ENCODE measurements at regions not wholly inside any gene's neighbourhood (a gene's known extent, or its start where the extent isn't known, plus 50 kb on each side); places are given as distances from the start of the nearest gene placed in this dataset.

GRCh38 chr1:164466429-164466828 is 92.6 kb upstream of the PBX1 start:
- H3K4me3 ChIP-seq: no peak overlapping the region
- intact Hi-C loops (cut with DNase I; ENCODE audit: low total_unique reads): no loop called here
- TF ChIP-seq CTCF (IDR thresholded peaks at IDR 0.05) (no peak), POLR2A (IDR thresholded peaks at IDR 0.05) (no peak)
- no peak for DNase-seq
- H3K36me3 ChIP-seq (ENCODE audit: low read depth, missing control alignments): no peaks in the 10 kb centered on the region
- H3K4me1 ChIP-seq: no peaks in the 10 kb centered on the region
- H3K27ac ChIP-seq: no peak overlapping the region
- no peaks in the 10 kb centered on the region for H3K9me3 ChIP-seq
- no peaks in the 10 kb centered on the region for H3K27me3 ChIP-seq
- WGBS, 2 donors: 92 to 93% methylated on average over 5 of the region's 5 CpGs

- TF ChIP-seq POLR2A (IDR thresholded peaks at IDR 0.05) (no peak), CTCF (IDR thresholded peaks at IDR 0.05) (no peak)
- Histone ChIP-seq H3K4me3 (no peak overlapping the region), H3K9me3 (no peaks in the 10 kb centered on the region), H3K27me3 (no peaks in the 10 kb centered on the region), H3K36me3 (ENCODE audit: low read depth, missing control alignments) (no peaks in the 10 kb centered on the region), H3K4me1 (no peaks in the 10 kb centered on the region), H3K27ac (no peak overlapping the region)
- intact Hi-C loops (cut with DNase I; ENCODE audit: low total_unique reads): no loop called here
- no peak for DNase-seq
- WGBS, 2 donors: 73 to 76% methylated on average over 5 of the region's 5 CpGs
These were observed 88.0 kb upstream of the PBX1 start for GRCh38 chr1:164470996-164471395.

GRCh38 chr1:164472841-164473240 is 86.1 kb upstream of the PBX1 start:
- intact Hi-C loops (cut with DNase I; ENCODE audit: low total_unique reads): no loop called here
- Histone ChIP-seq H3K27me3 (no peaks in the 10 kb centered on the region), H3K36me3 (ENCODE audit: low read depth, missing control alignments) (no peaks in the 10 kb centered on the region), H3K9me3 (no peaks in the 10 kb centered on the region), H3K4me3 (no peak overlapping the region), H3K4me1 (no peaks in the 10 kb centered on the region), H3K27ac (no peak overlapping the region)
- TF ChIP-seq POLR2A (IDR thresholded peaks at IDR 0.05): no peak
- no peak for DNase-seq
- 87 to 88% methylated on average over 1 of the region's 1 CpG for WGBS, 2 donors

- TF ChIP-seq POLR2A (IDR thresholded peaks at IDR 0.05) (no peak), CTCF (IDR thresholded peaks at IDR 0.05) (no peak)
- H3K36me3 ChIP-seq (ENCODE audit: low read depth, missing control alignments): no peaks in the 10 kb centered on the region
- WGBS, 2 donors: 69 to 75% methylated on average over 3 of the region's 3 CpGs
- DNase-seq: no peak
- H3K4me1 ChIP-seq: no peaks in the 10 kb centered on the region
- no peak overlapping the region for H3K4me3 ChIP-seq
- intact Hi-C loops (cut with DNase I; ENCODE audit: low total_unique reads): no loop called here
- no peak overlapping the region for H3K27ac ChIP-seq
- no peaks in the 10 kb centered on the region for H3K27me3 ChIP-seq
- H3K9me3 ChIP-seq: no peaks in the 10 kb centered on the region
These were observed 85.4 kb upstream of the PBX1 start for GRCh38 chr1:164473544-164473943.

- Histone ChIP-seq H3K9me3 (no peaks in the 10 kb centered on the region), H3K27me3 (no peaks in the 10 kb centered on the region), H3K27ac (no peak overlapping the region), H3K4me1 (no peaks in the 10 kb centered on the region), H3K4me3 (no peak overlapping the region), H3K36me3 (ENCODE audit: low read depth, missing control alignments) (no peaks in the 10 kb centered on the region)
- no peak for DNase-seq
- TF ChIP-seq POLR2A (IDR thresholded peaks at IDR 0.05) (no peak), CTCF (IDR thresholded peaks at IDR 0.05) (no peak)
- 77 to 79% methylated on average over 7 of the region's 7 CpGs for WGBS, 2 donors
- intact Hi-C loops (cut with DNase I; ENCODE audit: low total_unique reads): no loop called here
These were observed 83.2 kb upstream of the PBX1 start for GRCh38 chr1:164475834-164476233.

Data from testis (tissue), 2 donors.